Suprapubic skin (tissue), 4 donors: ENCODE measurements at regions not wholly inside any gene's neighbourhood (a gene's known extent, or its start where the extent isn't known, plus 50 kb on each side); places are given as distances from the start of the nearest gene placed in this dataset.

Source experiments
- EP300 ChIP-seq: sonication (generic); formaldehyde crosslinking; IDR thresholded peaks from one replicate; pipeline ENCODE4 v1.6.1; 2017; ENCODE audit warnings: antibody characterized with exemption
- POLR2AphosphoS5 ChIP-seq, 3 donors: sonication (generic); formaldehyde crosslinking; IDR thresholded peaks; one replicate each; pipeline ENCODE4 v1.6.1; 2017; ENCODE audit warnings: antibody characterized with exemption in 3 of 3
- TF ChIP-seq, protein P1 (sequence below), 2 donors: fragments of 200-600 bp in 1 of 2; fragments of 450-650 bp in 1 of 2; sonication (generic) in 1 of 2; IDR thresholded peaks; one replicate each; pipeline ENCODE4 v1.5.1; 2016 to 2019; ENCODE audit warnings: antibody characterized with exemption in 2 of 2, mild to moderate bottlenecking in 1 of 2, moderate library complexity in 1 of 2

DNA sequence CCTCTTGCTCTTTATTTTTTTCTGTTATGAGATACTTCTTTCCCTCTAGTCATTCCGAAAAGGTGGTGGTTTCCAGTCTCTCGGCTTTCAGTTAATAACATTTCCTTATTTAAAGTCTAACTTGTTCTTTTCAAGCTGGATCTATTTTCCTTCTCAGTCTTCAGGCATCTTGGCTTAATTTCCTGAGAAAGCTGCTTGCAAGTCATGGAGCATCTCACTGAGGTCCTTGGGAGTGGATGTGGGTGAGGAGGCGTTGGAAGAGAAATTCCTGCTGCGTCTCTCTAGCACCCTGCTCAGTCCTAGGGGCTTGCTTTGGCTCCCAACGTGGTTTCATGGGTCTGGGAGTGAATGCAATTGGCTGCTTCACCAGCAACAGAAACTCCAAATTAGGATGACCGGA, 210.2 kb upstream of the MKI67 start:
- TF ChIP-seq, protein P1, sequence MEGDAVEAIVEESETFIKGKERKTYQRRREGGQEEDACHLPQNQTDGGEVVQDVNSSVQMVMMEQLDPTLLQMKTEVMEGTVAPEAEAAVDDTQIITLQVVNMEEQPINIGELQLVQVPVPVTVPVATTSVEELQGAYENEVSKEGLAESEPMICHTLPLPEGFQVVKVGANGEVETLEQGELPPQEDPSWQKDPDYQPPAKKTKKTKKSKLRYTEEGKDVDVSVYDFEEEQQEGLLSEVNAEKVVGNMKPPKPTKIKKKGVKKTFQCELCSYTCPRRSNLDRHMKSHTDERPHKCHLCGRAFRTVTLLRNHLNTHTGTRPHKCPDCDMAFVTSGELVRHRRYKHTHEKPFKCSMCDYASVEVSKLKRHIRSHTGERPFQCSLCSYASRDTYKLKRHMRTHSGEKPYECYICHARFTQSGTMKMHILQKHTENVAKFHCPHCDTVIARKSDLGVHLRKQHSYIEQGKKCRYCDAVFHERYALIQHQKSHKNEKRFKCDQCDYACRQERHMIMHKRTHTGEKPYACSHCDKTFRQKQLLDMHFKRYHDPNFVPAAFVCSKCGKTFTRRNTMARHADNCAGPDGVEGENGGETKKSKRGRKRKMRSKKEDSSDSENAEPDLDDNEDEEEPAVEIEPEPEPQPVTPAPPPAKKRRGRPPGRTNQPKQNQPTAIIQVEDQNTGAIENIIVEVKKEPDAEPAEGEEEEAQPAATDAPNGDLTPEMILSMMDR (IDR thresholded peaks at IDR 0.05): no peak
- no peak for TF ChIP-seq POLR2AphosphoS5 (IDR thresholded peaks at IDR 0.05)
- TF ChIP-seq EP300: no peak
